GM23338 (cell line): ENCODE measurements at regions not wholly inside any gene's neighbourhood (a gene's known extent, or its start where the extent isn't known, plus 50 kb on each side); places are given as distances from the start of the nearest gene placed in this dataset.
"Not testable (repeated sequence)": the region's sequence is repeated elsewhere in the genome, so short reads cannot be mapped to it uniquely, and the experiment has no call there.

Experiments
- ATAC-seq: fragments of 200-7000 bp; cut with Tn5 transposase; 3 replicates; pipeline ENCODE4 v1.9.1; 2020
- DNase-seq: peaks from one replicate; pipeline ENCODE4 v3.0.0-alpha.2; 2015; ENCODE audit warnings: low spot score
- H2AFZ ChIP-seq: fragments of 200-600 bp; sonication (generic); 2 replicates; pipeline ENCODE4 v1.8.0; 2016; ENCODE audit warnings: antibody characterized with exemption, mild to moderate bottlenecking, moderate library complexity
- H3F3A ChIP-seq: fragments of 200-600 bp; sonication (generic); replicated peaks from 2 replicates; pipeline ENCODE4 v1.8.0; 2017; ENCODE audit warnings: antibody characterized with exemption, mixed run types, low read depth
- H3K27ac ChIP-seq: fragments of 200-600 bp; sonication (generic); 2 replicates; pipeline ENCODE4 v1.6.1; 2016; ENCODE audit warnings: low read depth
- H3K27me3 ChIP-seq: fragments of 200-600 bp; sonication (generic); 2 replicates; pipeline ENCODE4 v1.8.0; 2016; ENCODE audit warnings: mild to moderate bottlenecking, mixed run types, moderate library complexity; ENCODE audit not compliant: insufficient read depth
- H3K36me3 ChIP-seq: fragments of 200-600 bp; sonication (generic); 2 replicates; pipeline ENCODE4 v1.8.0; 2016; ENCODE audit warnings: mild to moderate bottlenecking; ENCODE audit not compliant: insufficient read depth
- H3K4me1 ChIP-seq: fragments of 200-600 bp; sonication (generic); 2 replicates; pipeline ENCODE4 v1.8.0; 2016; ENCODE audit warnings: mild to moderate bottlenecking, moderate library complexity; ENCODE audit not compliant: insufficient read depth
- H3K4me2 ChIP-seq: fragments of 200-600 bp; sonication (generic); 2 replicates; pipeline ENCODE4 v1.7.1; 2017; ENCODE audit warnings: mixed run types
- H3K4me3 ChIP-seq: fragments of 200-600 bp; sonication (generic); 2 replicates; pipeline ENCODE4 v1.6.1; 2016; ENCODE audit warnings: mixed run types
- H3K79me2 ChIP-seq: fragments of 200-600 bp; sonication (generic); replicated peaks from 2 replicates; pipeline ENCODE4 v1.8.0; 2017; ENCODE audit warnings: mild to moderate bottlenecking; ENCODE audit not compliant: insufficient read depth
- H3K9me2 ChIP-seq: fragments of 200-600 bp; sonication (generic); 2 replicates; pipeline ENCODE4 v1.8.0; 2017; ENCODE audit not compliant: insufficient read depth
- H4K20me1 ChIP-seq: fragments of 200-600 bp; sonication (generic); replicated peaks from 2 replicates; pipeline ENCODE4 v1.8.0; 2017; ENCODE audit warnings: mild to moderate bottlenecking; ENCODE audit not compliant: insufficient read depth
- H3K27ac Mint-ChIP-seq: 2 replicates; pipeline ENCODE4 v1.8.0; 2020; ENCODE audit warnings: inconsistent platforms, mild to moderate bottlenecking, moderate library complexity, mixed read lengths
- H3K27me3 Mint-ChIP-seq: 3 replicates; pipeline ENCODE4 v1.8.0; 2022; ENCODE audit warnings: low read depth, mild to moderate bottlenecking, moderate library complexity, mixed read lengths, inconsistent platforms; ENCODE audit not compliant: insufficient read depth, poor library complexity
- H3K36me3 Mint-ChIP-seq: 3 replicates; pipeline ENCODE4 v1.8.0; 2021; ENCODE audit warnings: low read depth, mild to moderate bottlenecking, inconsistent platforms, moderate library complexity, mixed read lengths
- H3K4me1 Mint-ChIP-seq: 3 replicates; pipeline ENCODE4 v1.8.0; 2020; ENCODE audit warnings: mild to moderate bottlenecking, inconsistent platforms, mixed read lengths
- H3K4me3 Mint-ChIP-seq: 3 replicates; pipeline ENCODE4 v1.8.0; 2021; ENCODE audit warnings: moderate library complexity, mild to moderate bottlenecking, inconsistent platforms, mixed read lengths
- H3K9me3 Mint-ChIP-seq: 3 replicates; pipeline ENCODE4 v1.8.0; 2020; ENCODE audit warnings: moderate library complexity, mild to moderate bottlenecking, inconsistent platforms, mixed read lengths
- CREB1 ChIP-seq: fragments of 250-450 bp; sonication (Bioruptor Pico); IDR thresholded peaks from 2 replicates; pipeline ENCODE4 v1.5.0; 2020; ENCODE audit warnings: low read depth, mild to moderate bottlenecking, moderate library complexity
- EZH2 ChIP-seq: fragments of 200-600 bp; sonication (generic); IDR thresholded peaks from one replicate; pipeline ENCODE4 v1.8.0; 2017; ENCODE audit warnings: antibody characterized with exemption, mild to moderate bottlenecking, low read depth; ENCODE audit not compliant: unreplicated experiment
- EZH2phosphoT487 ChIP-seq: fragments of 200-600 bp; sonication (generic); IDR thresholded peaks from one replicate; pipeline ENCODE4 v1.8.1; 2018; ENCODE audit warnings: antibody characterized with exemption; ENCODE audit not compliant: unreplicated experiment
- ZNF114 ChIP-seq: fragments of 250-450 bp; sonication (Bioruptor Pico); IDR thresholded peaks from 2 replicates; pipeline ENCODE4 v1.5.0; 2020; ENCODE audit warnings: mild to moderate bottlenecking, moderate library complexity
- ZNF331 ChIP-seq: fragments of 250-450 bp; sonication (Bioruptor Pico); IDR thresholded peaks from 2 replicates; pipeline ENCODE4 v1.5.0; 2020; ENCODE audit warnings: low read depth, mild to moderate bottlenecking, moderate library complexity
- TF ChIP-seq, protein P1 (sequence below): fragments of 250-450 bp; sonication (Bioruptor Pico); IDR thresholded peaks from 2 replicates; pipeline ENCODE4 v1.5.0; 2020; ENCODE audit warnings: mild to moderate bottlenecking, moderate library complexity
- TF ChIP-seq, protein P2 (sequence below): IDR thresholded peaks from one replicate; pipeline ENCODE4 v1.6.1; 2018; ENCODE audit warnings: antibody characterized with exemption; ENCODE audit not compliant: unreplicated experiment
- TF ChIP-seq, protein P3 (sequence below), 2 experiments: fragments of 200-600 bp in 1 of 2; sonication (generic) in 1 of 2; conservative IDR thresholded peaks; 2 replicates each; pipeline versions ENCODE4 v1.5.1 to v1.6.1; 2016 to 2017; ENCODE audit warnings: antibody characterized with exemption in 2 of 2, low read depth in 2 of 2, mild to moderate bottlenecking in 2 of 2, moderate library complexity in 1 of 2

DNA sequence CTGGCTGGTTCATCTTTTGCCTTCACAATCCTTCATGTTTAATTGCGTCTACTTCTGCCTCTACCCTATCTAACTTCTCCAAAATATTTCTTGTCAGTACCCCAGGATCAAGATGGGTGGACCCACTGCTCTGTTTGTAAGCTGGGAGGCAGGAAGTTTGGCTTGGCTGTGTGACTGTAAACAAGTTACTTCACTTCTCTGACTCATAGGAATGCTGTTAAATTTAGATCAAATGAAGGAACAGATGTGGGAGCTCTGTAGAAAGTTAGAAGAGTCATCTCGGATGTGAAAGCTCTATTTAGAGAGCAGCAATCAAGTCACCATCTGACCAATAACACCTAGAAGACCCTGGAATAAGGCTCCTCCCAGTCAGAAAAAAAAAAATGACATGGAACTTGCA is 55.2 kb upstream of the MRTFB start (continued):
- TF ChIP-seq, protein P1, sequence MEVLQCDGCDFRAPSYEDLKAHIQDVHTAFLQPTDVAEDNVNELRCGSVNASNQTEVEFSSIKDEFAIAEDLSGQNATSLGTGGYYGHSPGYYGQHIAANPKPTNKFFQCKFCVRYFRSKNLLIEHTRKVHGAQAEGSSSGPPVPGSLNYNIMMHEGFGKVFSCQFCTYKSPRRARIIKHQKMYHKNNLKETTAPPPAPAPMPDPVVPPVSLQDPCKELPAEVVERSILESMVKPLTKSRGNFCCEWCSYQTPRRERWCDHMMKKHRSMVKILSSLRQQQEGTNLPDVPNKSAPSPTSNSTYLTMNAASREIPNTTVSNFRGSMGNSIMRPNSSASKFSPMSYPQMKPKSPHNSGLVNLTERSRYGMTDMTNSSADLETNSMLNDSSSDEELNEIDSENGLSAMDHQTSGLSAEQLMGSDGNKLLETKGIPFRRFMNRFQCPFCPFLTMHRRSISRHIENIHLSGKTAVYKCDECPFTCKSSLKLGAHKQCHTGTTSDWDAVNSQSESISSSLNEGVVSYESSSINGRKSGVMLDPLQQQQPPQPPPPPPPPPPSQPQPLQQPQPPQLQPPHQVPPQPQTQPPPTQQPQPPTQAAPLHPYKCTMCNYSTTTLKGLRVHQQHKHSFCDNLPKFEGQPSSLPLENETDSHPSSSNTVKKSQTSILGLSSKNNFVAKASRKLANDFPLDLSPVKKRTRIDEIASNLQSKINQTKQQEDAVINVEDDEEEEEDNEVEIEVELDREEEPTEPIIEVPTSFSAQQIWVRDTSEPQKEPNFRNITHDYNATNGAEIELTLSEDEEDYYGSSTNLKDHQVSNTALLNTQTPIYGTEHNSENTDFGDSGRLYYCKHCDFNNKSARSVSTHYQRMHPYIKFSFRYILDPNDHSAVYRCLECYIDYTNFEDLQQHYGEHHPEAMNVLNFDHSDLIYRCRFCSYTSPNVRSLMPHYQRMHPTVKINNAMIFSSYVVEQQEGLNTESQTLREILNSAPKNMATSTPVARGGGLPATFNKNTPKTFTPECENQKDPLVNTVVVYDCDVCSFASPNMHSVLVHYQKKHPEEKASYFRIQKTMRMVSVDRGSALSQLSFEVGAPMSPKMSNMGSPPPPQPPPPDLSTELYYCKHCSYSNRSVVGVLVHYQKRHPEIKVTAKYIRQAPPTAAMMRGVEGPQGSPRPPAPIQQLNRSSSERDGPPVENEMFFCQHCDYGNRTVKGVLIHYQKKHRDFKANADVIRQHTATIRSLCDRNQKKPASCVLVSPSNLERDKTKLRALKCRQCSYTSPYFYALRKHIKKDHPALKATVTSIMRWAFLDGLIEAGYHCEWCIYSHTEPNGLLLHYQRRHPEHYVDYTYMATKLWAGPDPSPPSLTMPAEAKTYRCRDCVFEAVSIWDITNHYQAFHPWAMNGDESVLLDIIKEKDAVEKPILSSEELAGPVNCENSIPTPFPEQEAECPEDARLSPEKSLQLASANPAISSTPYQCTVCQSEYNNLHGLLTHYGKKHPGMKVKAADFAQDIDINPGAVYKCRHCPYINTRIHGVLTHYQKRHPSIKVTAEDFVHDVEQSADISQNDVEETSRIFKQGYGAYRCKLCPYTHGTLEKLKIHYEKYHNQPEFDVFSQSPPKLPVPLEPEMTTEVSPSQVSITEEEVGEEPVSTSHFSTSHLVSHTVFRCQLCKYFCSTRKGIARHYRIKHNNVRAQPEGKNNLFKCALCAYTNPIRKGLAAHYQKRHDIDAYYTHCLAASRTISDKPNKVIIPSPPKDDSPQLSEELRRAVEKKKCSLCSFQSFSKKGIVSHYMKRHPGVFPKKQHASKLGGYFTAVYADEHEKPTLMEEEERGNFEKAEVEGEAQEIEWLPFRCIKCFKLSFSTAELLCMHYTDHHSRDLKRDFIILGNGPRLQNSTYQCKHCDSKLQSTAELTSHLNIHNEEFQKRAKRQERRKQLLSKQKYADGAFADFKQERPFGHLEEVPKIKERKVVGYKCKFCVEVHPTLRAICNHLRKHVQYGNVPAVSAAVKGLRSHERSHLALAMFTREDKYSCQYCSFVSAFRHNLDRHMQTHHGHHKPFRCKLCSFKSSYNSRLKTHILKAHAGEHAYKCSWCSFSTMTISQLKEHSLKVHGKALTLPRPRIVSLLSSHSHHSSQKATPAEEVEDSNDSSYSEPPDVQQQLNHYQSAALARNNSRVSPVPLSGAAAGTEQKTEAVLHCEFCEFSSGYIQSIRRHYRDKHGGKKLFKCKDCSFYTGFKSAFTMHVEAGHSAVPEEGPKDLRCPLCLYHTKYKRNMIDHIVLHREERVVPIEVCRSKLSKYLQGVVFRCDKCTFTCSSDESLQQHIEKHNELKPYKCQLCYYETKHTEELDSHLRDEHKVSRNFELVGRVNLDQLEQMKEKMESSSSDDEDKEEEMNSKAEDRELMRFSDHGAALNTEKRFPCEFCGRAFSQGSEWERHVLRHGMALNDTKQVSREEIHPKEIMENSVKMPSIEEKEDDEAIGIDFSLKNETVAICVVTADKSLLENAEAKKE (CRISPR knock-in tag): no peak
- TF ChIP-seq, protein P2, sequence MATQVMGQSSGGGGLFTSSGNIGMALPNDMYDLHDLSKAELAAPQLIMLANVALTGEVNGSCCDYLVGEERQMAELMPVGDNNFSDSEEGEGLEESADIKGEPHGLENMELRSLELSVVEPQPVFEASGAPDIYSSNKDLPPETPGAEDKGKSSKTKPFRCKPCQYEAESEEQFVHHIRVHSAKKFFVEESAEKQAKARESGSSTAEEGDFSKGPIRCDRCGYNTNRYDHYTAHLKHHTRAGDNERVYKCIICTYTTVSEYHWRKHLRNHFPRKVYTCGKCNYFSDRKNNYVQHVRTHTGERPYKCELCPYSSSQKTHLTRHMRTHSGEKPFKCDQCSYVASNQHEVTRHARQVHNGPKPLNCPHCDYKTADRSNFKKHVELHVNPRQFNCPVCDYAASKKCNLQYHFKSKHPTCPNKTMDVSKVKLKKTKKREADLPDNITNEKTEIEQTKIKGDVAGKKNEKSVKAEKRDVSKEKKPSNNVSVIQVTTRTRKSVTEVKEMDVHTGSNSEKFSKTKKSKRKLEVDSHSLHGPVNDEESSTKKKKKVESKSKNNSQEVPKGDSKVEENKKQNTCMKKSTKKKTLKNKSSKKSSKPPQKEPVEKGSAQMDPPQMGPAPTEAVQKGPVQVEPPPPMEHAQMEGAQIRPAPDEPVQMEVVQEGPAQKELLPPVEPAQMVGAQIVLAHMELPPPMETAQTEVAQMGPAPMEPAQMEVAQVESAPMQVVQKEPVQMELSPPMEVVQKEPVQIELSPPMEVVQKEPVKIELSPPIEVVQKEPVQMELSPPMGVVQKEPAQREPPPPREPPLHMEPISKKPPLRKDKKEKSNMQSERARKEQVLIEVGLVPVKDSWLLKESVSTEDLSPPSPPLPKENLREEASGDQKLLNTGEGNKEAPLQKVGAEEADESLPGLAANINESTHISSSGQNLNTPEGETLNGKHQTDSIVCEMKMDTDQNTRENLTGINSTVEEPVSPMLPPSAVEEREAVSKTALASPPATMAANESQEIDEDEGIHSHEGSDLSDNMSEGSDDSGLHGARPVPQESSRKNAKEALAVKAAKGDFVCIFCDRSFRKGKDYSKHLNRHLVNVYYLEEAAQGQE: no peak
- TF ChIP-seq EZH2 (no peak), ZNF331 (CRISPR knock-in tag) (no peak), CREB1 (CRISPR knock-in tag) (no peak), ZNF114 (CRISPR knock-in tag) (no peak), EZH2phosphoT487 (no peak)
- TF ChIP-seq, protein P3, sequence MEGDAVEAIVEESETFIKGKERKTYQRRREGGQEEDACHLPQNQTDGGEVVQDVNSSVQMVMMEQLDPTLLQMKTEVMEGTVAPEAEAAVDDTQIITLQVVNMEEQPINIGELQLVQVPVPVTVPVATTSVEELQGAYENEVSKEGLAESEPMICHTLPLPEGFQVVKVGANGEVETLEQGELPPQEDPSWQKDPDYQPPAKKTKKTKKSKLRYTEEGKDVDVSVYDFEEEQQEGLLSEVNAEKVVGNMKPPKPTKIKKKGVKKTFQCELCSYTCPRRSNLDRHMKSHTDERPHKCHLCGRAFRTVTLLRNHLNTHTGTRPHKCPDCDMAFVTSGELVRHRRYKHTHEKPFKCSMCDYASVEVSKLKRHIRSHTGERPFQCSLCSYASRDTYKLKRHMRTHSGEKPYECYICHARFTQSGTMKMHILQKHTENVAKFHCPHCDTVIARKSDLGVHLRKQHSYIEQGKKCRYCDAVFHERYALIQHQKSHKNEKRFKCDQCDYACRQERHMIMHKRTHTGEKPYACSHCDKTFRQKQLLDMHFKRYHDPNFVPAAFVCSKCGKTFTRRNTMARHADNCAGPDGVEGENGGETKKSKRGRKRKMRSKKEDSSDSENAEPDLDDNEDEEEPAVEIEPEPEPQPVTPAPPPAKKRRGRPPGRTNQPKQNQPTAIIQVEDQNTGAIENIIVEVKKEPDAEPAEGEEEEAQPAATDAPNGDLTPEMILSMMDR (conservative IDR thresholded peaks at IDR 0.05; ENCODE audit: low read depth in 2 of 2): no peak

DNA sequence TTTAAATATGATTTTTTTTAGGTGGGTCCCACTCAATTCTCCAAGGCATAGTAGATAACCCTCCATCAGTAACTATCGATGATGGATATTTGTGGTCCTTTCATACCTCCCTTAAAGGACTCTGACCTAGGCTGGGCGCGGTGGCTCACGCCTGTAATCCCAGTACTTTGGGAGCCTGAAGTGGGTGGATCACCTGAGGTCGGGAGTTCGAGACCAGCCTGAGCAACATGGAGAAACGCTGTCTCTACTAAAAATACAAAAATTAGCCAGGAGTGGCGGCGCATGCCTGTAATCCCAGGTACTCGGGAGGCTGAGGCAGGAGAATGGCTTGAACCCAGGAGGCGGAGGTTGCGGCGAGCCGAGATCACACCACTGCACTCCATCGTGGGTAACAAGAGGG is 54.8 kb upstream of the MRTFB start:
- H3K4me2 ChIP-seq, H3K4me3 Mint-ChIP-seq, H3K9me3 Mint-ChIP-seq, H3K9me2 ChIP-seq, DNase-seq, H2AFZ ChIP-seq, H3K36me3 Mint-ChIP-seq, H4K20me1 ChIP-seq, H3K27me3 ChIP-seq, H3K36me3 ChIP-seq, H3K27ac ChIP-seq, ATAC-seq, H3F3A ChIP-seq, H3K27ac Mint-ChIP-seq, H3K4me3 ChIP-seq, H3K27me3 Mint-ChIP-seq, H3K79me2 ChIP-seq: not testable (repeated sequence)
- peaks cover 18% of the 10 kb centered on the region for H3K4me1 ChIP-seq
- H3K4me1 Mint-ChIP-seq: peaks cover 21% of the 10 kb centered on the region
